Erythroblast (primary cell): ENCODE measurements at regions not wholly inside any gene's neighbourhood (a gene's known extent, or its start where the extent isn't known, plus 50 kb on each side); places are given as distances from the start of the nearest gene placed in this dataset.

Experiments
- GATA1 ChIP-seq: IDR thresholded peaks from 2 replicates; pipeline ENCODE4 v1.6.1; 2011; ENCODE audit warnings: low read depth, mild to moderate bottlenecking, control low read depth, low read length, moderate library complexity
- POLR2A ChIP-seq: IDR thresholded peaks from 2 replicates; pipeline ENCODE4 v1.6.1; 2011; ENCODE audit warnings: mild to moderate bottlenecking, low read length

GRCh38 chr1:99554727-99555126, 91.2 kb upstream of the PALMD start:
- TF ChIP-seq POLR2A: no peak
- TF ChIP-seq GATA1: no peak
